ENCODE measurements at regions not wholly inside any gene's neighbourhood (a gene's known extent, or its start where the extent isn't known, plus 50 kb on each side); places are given as distances from the start of the nearest gene placed in this dataset.

GRCh38 chr2:145625111-145625510 is 1105.2 kb upstream of the ZEB2 start:
- DNase-seq (ENCODE audit: low read depth in 4 of 4, low spot score in 3 of 4), result no peak

GRCh38 chr2:145623136-145623535 is 1103.2 kb upstream of the ZEB2 start:
- no peak for DNase-seq (ENCODE audit: low read depth in 4 of 4, low spot score in 3 of 4)

- DNase-seq (ENCODE audit: low read depth in 4 of 4, low spot score in 3 of 4), result no peak
Observed at GRCh38 chr2:145622285-145622684, 1102.4 kb upstream of the ZEB2 start.

GRCh38 chr2:145617906-145618305 is 1098.0 kb upstream of the ZEB2 start:
- no peak for DNase-seq (ENCODE audit: low read depth in 4 of 4, low spot score in 3 of 4)

GRCh38 chr2:145617420-145617819 is 1097.5 kb upstream of the ZEB2 start:
- DNase-seq (ENCODE audit: low read depth in 4 of 4, low spot score in 3 of 4), result no peak

GRCh38 chr2:145615626-145616025 is 1095.7 kb upstream of the ZEB2 start:
- no peak for DNase-seq (ENCODE audit: low read depth in 4 of 4, low spot score in 3 of 4)

- no peak for DNase-seq (ENCODE audit: low read depth in 4 of 4, low spot score in 3 of 4)
Observed at GRCh38 chr2:145609951-145610350, 1090.0 kb upstream of the ZEB2 start.

GRCh38 chr2:145601361-145601925 is 1081.5 kb upstream of the ZEB2 start:
- no peak for DNase-seq (ENCODE audit: low read depth in 4 of 4, low spot score in 3 of 4)

GRCh38 chr2:145600811-145601210 is 1080.9 kb upstream of the ZEB2 start:
- no peak for DNase-seq (ENCODE audit: low read depth in 4 of 4, low spot score in 3 of 4)

GRCh38 chr2:145599756-145600155 is 1079.8 kb upstream of the ZEB2 start:
- DNase-seq (ENCODE audit: low read depth in 4 of 4, low spot score in 3 of 4), result no peak

- no peak for DNase-seq (ENCODE audit: low read depth in 4 of 4, low spot score in 3 of 4)
Observed at GRCh38 chr2:145598434-145598833, 1078.5 kb upstream of the ZEB2 start.

- no peak for DNase-seq (ENCODE audit: low read depth in 4 of 4, low spot score in 3 of 4)
Observed at GRCh38 chr2:145597809-145598208, 1077.9 kb upstream of the ZEB2 start.

- DNase-seq (ENCODE audit: low read depth in 4 of 4, low spot score in 3 of 4), result no peak
Observed at GRCh38 chr2:145597006-145597405, 1077.1 kb upstream of the ZEB2 start.

- no peak for DNase-seq (ENCODE audit: low read depth in 4 of 4, low spot score in 3 of 4)
Observed at GRCh38 chr2:145596416-145596815, 1076.5 kb upstream of the ZEB2 start.

- DNase-seq (ENCODE audit: low read depth in 4 of 4, low spot score in 3 of 4), result no peak
Observed at GRCh38 chr2:145595296-145595695, 1075.4 kb upstream of the ZEB2 start.

GRCh38 chr2:145593991-145594614 is 1074.2 kb upstream of the ZEB2 start:
- DNase-seq (ENCODE audit: low read depth in 4 of 4, low spot score in 3 of 4), result no peak

GRCh38 chr2:145593280-145593679 is 1073.4 kb upstream of the ZEB2 start:
- DNase-seq (ENCODE audit: low read depth in 4 of 4, low spot score in 3 of 4), result no peak

- no peak for DNase-seq (ENCODE audit: low read depth in 4 of 4, low spot score in 3 of 4)
Observed at GRCh38 chr2:145592361-145592760, 1072.4 kb upstream of the ZEB2 start.

GRCh38 chr2:145591109-145591809 is 1071.3 kb upstream of the ZEB2 start:
- no peak for DNase-seq (ENCODE audit: low read depth in 4 of 4, low spot score in 3 of 4)

GRCh38 chr2:145587922-145588321 is 1068.0 kb upstream of the ZEB2 start:
- DNase-seq (ENCODE audit: low read depth in 4 of 4, low spot score in 3 of 4), result no peak

GRCh38 chr2:145584353-145584752 is 1064.4 kb upstream of the ZEB2 start:
- no peak for DNase-seq (ENCODE audit: low read depth in 4 of 4, low spot score in 3 of 4)

GRCh38 chr2:145573608-145574007 is 1053.7 kb upstream of the ZEB2 start:
- no peak for DNase-seq (ENCODE audit: low read depth in 4 of 4, low spot score in 3 of 4)
